Coronary artery (tissue), 2 donors: ENCODE measurements at regions not wholly inside any gene's neighbourhood (a gene's known extent, or its start where the extent isn't known, plus 50 kb on each side); places are given as distances from the start of the nearest gene placed in this dataset.
A peak's percentile ranks its signal among the peaks of the same experiment; 100 is the strongest.

Experiments
- DNase-seq: peaks from one replicate; pipeline ENCODE4 v3.0.0-alpha.2; 2017; ENCODE audit warnings: low spot score
- H3K27ac ChIP-seq, 2 donors: fragments of 200-600 bp; sonication (generic); one replicate each; pipeline ENCODE4 v1.5.1; 2016 to 2019
- H3K4me3 ChIP-seq: fragments of 200-600 bp; sonication (generic); 2 replicates; pipeline ENCODE4 v1.5.1; 2016; ENCODE audit warnings: mild to moderate bottlenecking, moderate library complexity
- TF ChIP-seq, protein P1 (sequence below): fragments of 200-600 bp; sonication (generic); IDR thresholded peaks from one replicate; pipeline ENCODE4 v1.5.1; 2019; ENCODE audit warnings: antibody characterized with exemption

DNA sequence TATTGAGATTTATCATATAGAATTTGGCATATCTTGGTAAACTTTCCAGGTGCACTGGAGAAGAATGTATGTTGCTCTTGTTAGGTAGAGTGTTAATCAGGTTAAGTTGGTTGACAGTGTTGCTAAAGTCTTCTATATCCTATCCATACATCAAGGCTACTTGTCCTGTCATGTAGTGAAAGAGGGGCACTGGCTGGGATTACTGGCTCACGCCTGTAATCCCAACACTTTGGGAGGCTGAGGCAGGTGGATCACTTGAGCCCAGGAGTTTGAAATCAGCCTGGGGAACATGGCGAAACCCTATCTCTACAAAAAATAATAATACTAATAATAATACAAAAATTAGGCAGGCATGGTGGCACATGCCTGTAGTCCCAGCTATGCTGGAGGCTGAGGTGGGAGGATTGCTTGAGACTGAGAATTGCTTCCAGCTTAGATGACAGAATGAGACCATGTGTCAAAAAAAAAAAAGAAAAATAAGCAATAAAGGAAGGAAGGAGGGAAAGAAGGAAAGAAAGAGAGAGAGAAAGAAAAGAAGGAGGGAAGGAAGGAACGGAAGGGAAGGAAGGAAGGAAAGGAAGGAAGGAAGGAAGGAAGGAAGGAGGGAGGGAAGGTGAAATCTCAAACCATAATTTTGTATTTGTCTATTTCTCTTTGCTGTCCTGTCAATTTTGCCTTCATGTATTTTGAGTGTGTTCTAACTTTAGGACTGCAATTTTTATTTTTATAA lies 57.4 kb upstream of the IQSEC1 start:
- Histone ChIP-seq H3K27ac (no peak overlapping the region), H3K4me3 (no peak overlapping the region)
- DNase-seq, result no peak
- TF ChIP-seq, protein P1, sequence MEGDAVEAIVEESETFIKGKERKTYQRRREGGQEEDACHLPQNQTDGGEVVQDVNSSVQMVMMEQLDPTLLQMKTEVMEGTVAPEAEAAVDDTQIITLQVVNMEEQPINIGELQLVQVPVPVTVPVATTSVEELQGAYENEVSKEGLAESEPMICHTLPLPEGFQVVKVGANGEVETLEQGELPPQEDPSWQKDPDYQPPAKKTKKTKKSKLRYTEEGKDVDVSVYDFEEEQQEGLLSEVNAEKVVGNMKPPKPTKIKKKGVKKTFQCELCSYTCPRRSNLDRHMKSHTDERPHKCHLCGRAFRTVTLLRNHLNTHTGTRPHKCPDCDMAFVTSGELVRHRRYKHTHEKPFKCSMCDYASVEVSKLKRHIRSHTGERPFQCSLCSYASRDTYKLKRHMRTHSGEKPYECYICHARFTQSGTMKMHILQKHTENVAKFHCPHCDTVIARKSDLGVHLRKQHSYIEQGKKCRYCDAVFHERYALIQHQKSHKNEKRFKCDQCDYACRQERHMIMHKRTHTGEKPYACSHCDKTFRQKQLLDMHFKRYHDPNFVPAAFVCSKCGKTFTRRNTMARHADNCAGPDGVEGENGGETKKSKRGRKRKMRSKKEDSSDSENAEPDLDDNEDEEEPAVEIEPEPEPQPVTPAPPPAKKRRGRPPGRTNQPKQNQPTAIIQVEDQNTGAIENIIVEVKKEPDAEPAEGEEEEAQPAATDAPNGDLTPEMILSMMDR, result no peak

- no peak overlapping the region for H3K4me3 ChIP-seq
- TF ChIP-seq, protein P1, result no peak
- H3K27ac ChIP-seq, result no peak overlapping the region
- peak; percentile 41 for DNase-seq
Observed at GRCh38 chr3:13125092-13126015, 52.1 kb upstream of the IQSEC1 start.

- Histone ChIP-seq H3K27ac (no peak overlapping the region), H3K4me3 (no peak overlapping the region)
- TF ChIP-seq, protein P1, result no peak
- peak; percentile 58 for DNase-seq
Observed at GRCh38 chr3:13124631-13125030, 51.4 kb upstream of the IQSEC1 start.

DNA sequence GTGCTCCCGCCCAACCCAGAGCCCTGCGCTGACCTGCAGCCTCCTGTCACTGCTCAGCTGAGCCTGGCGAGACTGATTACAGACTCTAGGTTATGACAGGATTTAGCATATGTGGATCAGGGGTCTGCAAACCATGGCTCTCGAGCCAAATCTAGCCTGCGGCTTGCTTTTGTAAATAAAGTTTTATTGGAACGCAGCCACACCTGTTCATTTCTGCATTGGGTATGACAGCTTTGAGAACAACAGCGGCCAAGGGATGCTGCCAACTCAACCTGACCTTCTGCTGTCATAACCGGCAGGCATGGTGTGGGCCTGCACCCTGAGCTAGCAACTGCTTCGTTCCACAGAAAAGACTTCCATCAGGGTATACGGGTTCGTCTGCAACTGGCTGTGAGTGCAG lies 50.5 kb upstream of the IQSEC1 start:
- Histone ChIP-seq H3K4me3 (no peak overlapping the region), H3K27ac (no peak overlapping the region)
- TF ChIP-seq, protein P1, result no peak
- no peak for DNase-seq

DNA sequence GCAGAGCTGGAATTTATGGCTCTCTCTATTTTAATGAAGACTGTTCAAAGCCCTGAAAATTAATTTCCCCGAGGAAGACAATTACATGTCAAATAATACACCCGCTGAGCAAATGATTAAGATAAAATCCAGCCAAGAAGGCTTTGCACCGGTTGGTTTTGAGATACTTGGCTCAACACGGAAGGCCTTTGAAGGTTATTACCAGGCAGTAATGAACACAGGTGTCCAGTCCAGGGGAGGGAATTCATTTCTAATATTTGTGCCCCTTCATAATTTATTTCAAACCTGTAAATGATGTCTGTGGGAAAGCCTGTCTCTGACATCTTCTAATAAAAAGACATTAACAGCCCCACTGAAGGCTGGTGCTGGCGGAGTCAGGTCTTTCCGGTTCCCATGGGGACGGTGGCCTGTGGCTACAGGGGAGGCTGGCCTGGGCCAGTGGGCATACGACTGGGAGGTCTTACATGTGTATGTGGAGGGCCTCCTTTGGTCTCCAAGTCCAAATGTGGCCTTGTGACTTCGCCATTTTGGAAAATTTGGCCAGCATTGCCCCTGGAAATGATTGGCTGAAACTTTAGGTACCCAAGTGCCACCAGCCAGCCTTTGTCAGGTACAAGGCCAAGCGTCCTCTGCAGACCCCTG lies 49.9 kb upstream of the IQSEC1 start:
- H3K27ac ChIP-seq, result no peak overlapping the region
- DNase-seq, result peak; percentile 50
- TF ChIP-seq, protein P1, result no peak
- H3K4me3 ChIP-seq, result no peak overlapping the region
